Kidney tubule cell (primary cell): ENCODE measurements at regions not wholly inside any gene's neighbourhood (a gene's known extent, or its start where the extent isn't known, plus 50 kb on each side); places are given as distances from the start of the nearest gene placed in this dataset.

Source experiments
- DNase-seq: peaks from one replicate; pipeline ENCODE4 v3.0.0-alpha.2; 2018; ENCODE audit warnings: low spot score

GRCh38 chr9:16202914-16203728 is 650.3 kb downstream of the CCDC171 start:
- DNase-seq: peak; percentile 93

- no peak for DNase-seq
These were observed 651.1 kb downstream of the CCDC171 start for GRCh38 chr9:16203729-16204573.

GRCh38 chr9:16205455-16205854 is 652.6 kb downstream of the CCDC171 start:
- DNase-seq: no peak

GRCh38 chr9:16206518-16206917 is 653.7 kb downstream of the CCDC171 start:
- DNase-seq: no peak

- peak; percentile 51 for DNase-seq
These were observed 654.3 kb downstream of the CCDC171 start for GRCh38 chr9:16207161-16207560.

GRCh38 chr9:16210440-16210839 is 657.6 kb downstream of the CCDC171 start:
- no peak for DNase-seq

GRCh38 chr9:16211946-16212345 is 658.5 kb downstream of the BNC2 start:
- DNase-seq: no peak

- DNase-seq: peak; percentile 45
These were observed 656.5 kb downstream of the BNC2 start for GRCh38 chr9:16213781-16214515.

GRCh38 chr9:16214677-16215352 is 655.7 kb downstream of the BNC2 start:
- no peak for DNase-seq

- no peak for DNase-seq
These were observed 655.2 kb downstream of the BNC2 start for GRCh38 chr9:16215353-16215680.

- no peak for DNase-seq
These were observed 652.3 kb downstream of the BNC2 start for GRCh38 chr9:16217943-16218701.

GRCh38 chr9:16221366-16221765 is 649.1 kb downstream of the BNC2 start:
- DNase-seq: no peak

- no peak for DNase-seq
These were observed 648.5 kb downstream of the BNC2 start for GRCh38 chr9:16221822-16222547.

GRCh38 chr9:16223074-16223871 is 647.2 kb downstream of the BNC2 start:
- DNase-seq: no peak

GRCh38 chr9:16230731-16231130 is 639.7 kb downstream of the BNC2 start:
- DNase-seq: no peak

- DNase-seq: peak; percentile 50
These were observed 634.2 kb downstream of the BNC2 start for GRCh38 chr9:16236311-16236710.

GRCh38 chr9:16236882-16237281 is 633.6 kb downstream of the BNC2 start:
- peak; percentile 71 for DNase-seq

GRCh38 chr9:16238623-16239138 is 631.8 kb downstream of the BNC2 start:
- DNase-seq: no peak

- DNase-seq: peak; percentile 81
These were observed 629.2 kb downstream of the BNC2 start for GRCh38 chr9:16241231-16241630.
